Duodenal mucosa (tissue), 2 donors: ENCODE measurements at regions not wholly inside any gene's neighbourhood (a gene's known extent, or its start where the extent isn't known, plus 50 kb on each side); places are given as distances from the start of the nearest gene placed in this dataset.

Experiments used
- H3K27ac ChIP-seq: one replicate; pipeline ENCODE4 v1.7.0; 2013; ENCODE audit warnings: low read depth, low read length
- H3K27me3 ChIP-seq, 2 donors: one replicate each; pipeline ENCODE4 v1.7.0; 2013; ENCODE audit warnings: low read length in 2 of 2, control low read depth in 1 of 2; ENCODE audit not compliant: insufficient read depth in 2 of 2, control insufficient read depth in 1 of 2
- H3K36me3 ChIP-seq, 2 donors: one replicate each; pipeline ENCODE4 v1.7.0; 2013; ENCODE audit warnings: low read length in 2 of 2, control low read depth in 1 of 2; ENCODE audit not compliant: insufficient read depth in 2 of 2, control insufficient read depth in 1 of 2
- H3K4me1 ChIP-seq, 2 donors: one replicate each; pipeline ENCODE4 v1.7.0; 2013; ENCODE audit warnings: low read length in 2 of 2, control low read depth in 1 of 2; ENCODE audit not compliant: insufficient read depth in 2 of 2, control insufficient read depth in 1 of 2
- H3K4me3 ChIP-seq, 2 donors: one replicate each; pipeline ENCODE4 v1.7.0; 2013; ENCODE audit warnings: low read length in 2 of 2, low read depth in 1 of 2
- H3K9ac ChIP-seq, 2 donors: one replicate each; pipeline ENCODE4 v1.7.0; 2013; ENCODE audit warnings: low read length in 2 of 2, low read depth in 1 of 2
- H3K9me3 ChIP-seq, 2 donors: one replicate each; pipeline ENCODE4 v1.7.0; 2013; ENCODE audit warnings: low read length in 2 of 2, control low read depth in 1 of 2; ENCODE audit not compliant: control insufficient read depth in 1 of 2

- Histone ChIP-seq H3K4me3 (no peak overlapping the region), H3K36me3 (no peaks in the 10 kb centered on the region), H3K27me3 (peaks cover 5 to 15% of the 10 kb centered on the region in 2 donors), H3K9ac (no peak overlapping the region), H3K27ac (no peak overlapping the region), H3K9me3 (peaks cover 0 to 3% of the 10 kb centered on the region in 2 donors), H3K4me1 (no peaks in the 10 kb centered on the region)
These were observed 111.6 kb upstream of the NKX1-1 start for GRCh38 chr4:1517592-1518411.

- Histone ChIP-seq H3K36me3 (no peaks in the 10 kb centered on the region), H3K9me3 (peaks cover 0 to 3% of the 10 kb centered on the region in 2 donors), H3K27me3 (peaks cover 5 to 14% of the 10 kb centered on the region in 2 donors), H3K9ac (no peak overlapping the region), H3K27ac (no peak overlapping the region), H3K4me1 (no peaks in the 10 kb centered on the region), H3K4me3 (no peak overlapping the region)
These were observed 110.7 kb upstream of the NKX1-1 start for GRCh38 chr4:1516881-1517480.

GRCh38 chr4:1516261-1516660 lies 110.0 kb upstream of the NKX1-1 start:
- H3K27ac ChIP-seq = no peak overlapping the region
- no peak overlapping the region for H3K9ac ChIP-seq
- H3K4me3 ChIP-seq = no peak overlapping the region
- H3K4me1 ChIP-seq = no peaks in the 10 kb centered on the region
- peaks cover 5 to 11% of the 10 kb centered on the region in 2 donors for H3K27me3 ChIP-seq
- H3K9me3 ChIP-seq = peaks cover 0 to 3% of the 10 kb centered on the region in 2 donors
- H3K36me3 ChIP-seq = no peaks in the 10 kb centered on the region

- Histone ChIP-seq H3K9ac (no peak overlapping the region), H3K4me3 (no peak overlapping the region), H3K36me3 (no peaks in the 10 kb centered on the region), H3K4me1 (no peaks in the 10 kb centered on the region), H3K27ac (no peak overlapping the region), H3K27me3 (peaks cover 5 to 11% of the 10 kb centered on the region in 2 donors), H3K9me3 (peaks cover 0 to 3% of the 10 kb centered on the region in 2 donors)
These were observed 109.5 kb upstream of the NKX1-1 start for GRCh38 chr4:1515763-1516162.

GRCh38 chr4:1515156-1515555 lies 108.9 kb upstream of the NKX1-1 start:
- Histone ChIP-seq H3K9ac (no peak overlapping the region), H3K27me3 (peaks cover 5 to 11% of the 10 kb centered on the region in 2 donors), H3K9me3 (peaks cover 0 to 3% of the 10 kb centered on the region in 2 donors), H3K36me3 (no peaks in the 10 kb centered on the region), H3K27ac (no peak overlapping the region), H3K4me3 (no peak overlapping the region), H3K4me1 (no peaks in the 10 kb centered on the region)

- peaks cover 0 to 3% of the 10 kb centered on the region in 2 donors for H3K9me3 ChIP-seq
- peaks cover 5 to 11% of the 10 kb centered on the region in 2 donors for H3K27me3 ChIP-seq
- H3K9ac ChIP-seq = no peak overlapping the region
- no peaks in the 10 kb centered on the region for H3K4me1 ChIP-seq
- no peak overlapping the region for H3K4me3 ChIP-seq
- no peaks in the 10 kb centered on the region for H3K36me3 ChIP-seq
- no peak overlapping the region for H3K27ac ChIP-seq
These were observed 108.4 kb upstream of the NKX1-1 start for GRCh38 chr4:1514612-1515011.

GRCh38 chr4:1513936-1514483 lies 107.8 kb upstream of the NKX1-1 start:
- Histone ChIP-seq H3K9me3 (peaks cover 0 to 3% of the 10 kb centered on the region in 2 donors), H3K27ac (no peak overlapping the region), H3K4me3 (no peak overlapping the region), H3K27me3 (peaks cover 5 to 11% of the 10 kb centered on the region in 2 donors), H3K36me3 (no peaks in the 10 kb centered on the region), H3K4me1 (no peaks in the 10 kb centered on the region), H3K9ac (no peak overlapping the region)

GRCh38 chr4:1512738-1513660 lies 106.8 kb upstream of the NKX1-1 start:
- Histone ChIP-seq H3K9ac (no peak overlapping the region), H3K27me3 (peaks cover 5 to 12% of the 10 kb centered on the region in 2 donors), H3K4me3 (no peak overlapping the region), H3K9me3 (peaks cover 0 to 3% of the 10 kb centered on the region in 2 donors), H3K27ac (no peak overlapping the region), H3K4me1 (no peaks in the 10 kb centered on the region), H3K36me3 (no peaks in the 10 kb centered on the region)

- Histone ChIP-seq H3K4me3 (no peak overlapping the region), H3K9me3 (peaks cover 0 to 3% of the 10 kb centered on the region in 2 donors), H3K9ac (no peak overlapping the region), H3K27me3 (peaks cover 5 to 17% of the 10 kb centered on the region in 2 donors), H3K27ac (no peak overlapping the region), H3K36me3 (no peaks in the 10 kb centered on the region), H3K4me1 (no peaks in the 10 kb centered on the region)
These were observed 106.0 kb upstream of the NKX1-1 start for GRCh38 chr4:1512051-1512737.
